Activated gamma-delta T cell treated with anti-CD3 and anti-CD28 coated beads, Interleukin-2, amount 50 U/mL, for 16 hours (primary cell): ENCODE measurements at regions not wholly inside any gene's neighbourhood (a gene's known extent, or its start where the extent isn't known, plus 50 kb on each side); places are given as distances from the start of the nearest gene placed in this dataset.

Experiments
- DNase-seq: peaks from one replicate; pipeline ENCODE4 v3.0.0-alpha.2; 2020; ENCODE audit warnings: low read depth

DNA sequence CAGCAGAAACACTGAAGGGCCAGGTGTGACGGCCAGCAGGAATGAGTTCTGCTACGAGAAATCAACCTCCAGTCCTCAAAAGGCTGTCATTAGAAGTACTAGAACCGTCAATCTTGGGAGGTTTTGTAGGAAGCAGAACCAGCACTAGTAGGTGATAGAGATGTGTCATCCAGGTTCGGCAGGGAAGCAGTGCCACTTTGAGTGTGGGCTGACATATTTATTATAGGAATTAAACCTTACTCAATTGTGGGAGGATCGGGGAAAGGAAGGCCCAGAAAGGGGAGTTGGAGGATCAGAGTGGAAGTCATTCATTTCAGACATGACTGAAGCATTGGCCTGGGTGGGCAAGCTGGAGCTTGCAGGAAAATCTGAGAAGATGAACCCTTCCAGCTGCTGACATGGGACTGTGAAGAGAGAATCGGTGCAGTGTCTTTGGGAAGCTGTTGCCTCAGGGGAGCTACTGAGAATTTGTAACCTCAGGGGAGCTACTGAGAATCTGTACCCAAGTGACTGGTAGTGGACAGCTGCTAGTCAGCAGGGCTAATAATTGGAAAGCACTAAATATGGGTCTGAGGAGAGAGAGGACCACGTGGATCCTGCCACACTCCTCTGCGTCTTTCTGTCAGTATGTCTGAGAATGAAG is 177.4 kb downstream of the SPRY1 start:
- DNase-seq: no peak

DNA sequence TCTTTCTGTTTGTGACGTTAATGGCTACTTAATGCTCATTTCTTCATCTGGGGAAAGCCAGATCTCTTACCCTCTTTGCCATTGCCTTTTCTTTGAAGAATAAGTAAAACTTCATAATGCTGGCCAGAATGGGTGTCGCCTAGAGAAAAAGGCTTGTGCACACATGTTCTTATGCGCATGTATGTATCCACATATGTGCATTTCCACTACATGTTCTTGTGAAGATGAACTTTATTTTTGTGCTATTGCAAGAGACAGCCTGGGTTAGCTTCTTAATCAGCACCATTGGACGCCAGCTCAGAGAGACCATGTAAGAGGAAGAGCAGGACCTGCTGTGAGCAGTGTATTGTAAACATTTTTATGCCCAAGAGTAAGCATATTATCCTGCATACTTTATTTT is 178.7 kb downstream of the SPRY1 start:
- no peak for DNase-seq

DNA sequence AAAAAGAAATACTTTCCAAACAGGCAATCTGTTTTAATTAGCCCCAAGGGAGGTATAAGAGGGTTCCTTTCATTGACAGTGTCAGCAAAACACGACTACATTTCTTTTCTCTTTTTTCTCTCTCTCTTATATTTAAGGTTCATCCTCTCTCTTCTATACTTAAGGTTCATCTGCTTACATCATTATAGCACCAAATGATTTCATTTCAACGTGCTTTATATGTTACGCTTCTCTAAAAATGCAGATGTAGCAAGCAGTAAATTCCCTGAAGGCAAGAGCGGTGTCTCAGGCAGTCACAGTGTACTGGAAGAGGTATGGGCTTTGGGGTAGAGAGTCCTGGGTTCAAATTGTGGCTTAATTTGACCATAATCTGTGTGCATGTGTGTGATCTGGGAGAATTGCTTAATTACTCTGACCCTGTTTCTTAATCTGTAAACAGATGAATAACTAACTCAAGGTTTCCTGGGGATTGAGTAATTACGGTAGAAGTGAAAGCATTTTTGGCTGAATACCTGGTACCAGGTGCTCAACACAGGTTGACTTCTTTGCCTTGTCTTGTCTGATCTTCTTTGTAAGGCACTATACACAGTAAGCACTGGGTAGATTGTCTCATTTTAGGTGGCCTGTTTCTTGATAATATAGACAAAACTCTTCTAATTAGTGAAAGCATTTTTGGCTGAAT is 180.8 kb downstream of the SPRY1 start:
- no peak for DNase-seq

DNA sequence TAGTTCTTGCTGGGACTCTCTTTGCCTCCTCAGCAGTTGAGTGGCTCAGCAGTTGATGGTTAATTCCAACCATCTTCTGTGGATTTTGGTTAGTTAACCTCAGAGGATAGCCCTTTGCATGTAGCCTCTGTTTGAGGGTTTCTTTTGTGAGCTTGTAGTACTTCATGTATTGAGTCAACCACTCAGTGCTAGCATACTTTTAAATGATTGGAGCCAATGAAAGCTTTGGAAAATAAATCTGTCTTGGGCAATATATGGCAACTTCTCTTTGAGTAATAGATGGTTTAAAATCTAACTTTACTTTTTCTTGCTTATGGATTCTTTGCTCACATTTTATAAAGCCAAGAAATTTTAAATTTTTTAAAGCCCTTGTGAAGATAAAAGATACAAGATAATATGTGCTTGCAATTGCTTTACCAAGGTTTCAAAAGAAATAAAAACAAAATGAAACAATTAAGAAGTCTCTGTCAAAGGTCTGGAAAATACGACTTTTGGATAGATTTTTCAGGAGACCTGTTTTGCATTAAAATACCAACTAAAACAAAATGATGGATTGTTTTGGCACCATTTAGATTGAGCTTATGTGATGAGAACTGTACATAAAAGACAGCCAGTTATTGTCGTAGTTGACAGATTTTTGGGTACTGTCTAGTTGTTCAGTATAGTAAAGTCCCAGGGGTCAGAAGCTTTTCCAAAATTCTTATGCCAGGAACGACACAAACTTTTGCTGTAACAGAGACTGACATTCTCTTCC is 181.9 kb downstream of the SPRY1 start:
- no peak for DNase-seq

DNA sequence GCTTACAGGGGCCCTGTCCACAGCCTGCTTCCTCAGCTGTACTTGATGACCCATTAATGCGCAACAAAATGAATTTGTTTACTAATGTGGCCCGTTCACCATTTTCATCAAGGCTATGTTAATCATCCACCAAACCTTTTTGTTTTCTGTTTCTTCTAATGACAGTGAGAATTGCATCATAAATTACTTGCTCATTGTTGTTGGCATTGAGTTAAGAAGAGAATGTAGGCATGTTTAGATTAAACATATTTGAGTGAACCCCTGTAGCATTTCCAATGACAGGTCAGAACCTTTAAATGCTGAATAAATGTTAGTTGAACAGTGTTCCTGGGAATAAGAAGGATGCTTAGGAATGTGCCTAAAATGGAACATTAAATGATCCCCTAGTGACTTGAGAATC is 183.4 kb downstream of the SPRY1 start:
- DNase-seq: no peak

DNA sequence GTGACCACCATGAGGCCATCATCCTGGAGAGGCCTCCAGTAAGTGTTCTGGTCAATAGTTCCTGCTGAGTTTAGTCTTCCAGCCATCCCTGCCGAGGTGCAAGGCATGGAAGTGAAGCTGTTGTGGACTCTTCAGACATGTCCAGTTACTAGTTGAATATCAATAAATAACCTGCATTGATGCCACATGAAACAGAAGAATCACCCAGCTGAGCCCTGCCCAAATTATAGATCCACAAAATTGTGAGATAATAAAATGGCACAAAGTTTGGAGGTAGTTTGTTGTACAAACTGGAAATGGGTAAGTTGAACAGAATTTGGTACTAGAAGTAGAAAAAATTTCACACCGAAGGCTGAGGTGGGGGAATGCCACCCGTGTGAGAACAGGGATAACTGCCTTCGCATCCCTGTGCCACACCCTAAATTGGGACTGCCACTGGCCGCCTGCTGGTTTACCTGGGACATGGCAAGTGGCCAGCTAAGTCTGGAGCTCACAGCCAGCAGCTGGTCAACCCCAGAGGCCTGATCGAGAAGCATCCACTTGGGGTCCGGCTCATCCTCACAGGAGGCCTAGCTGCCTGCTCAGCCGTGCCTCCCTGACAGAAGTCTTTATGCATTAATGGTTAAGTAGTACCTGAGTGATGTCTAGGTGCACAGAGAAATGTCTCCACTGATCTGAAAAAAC is 184.5 kb downstream of the SPRY1 start:
- no peak for DNase-seq

DNA sequence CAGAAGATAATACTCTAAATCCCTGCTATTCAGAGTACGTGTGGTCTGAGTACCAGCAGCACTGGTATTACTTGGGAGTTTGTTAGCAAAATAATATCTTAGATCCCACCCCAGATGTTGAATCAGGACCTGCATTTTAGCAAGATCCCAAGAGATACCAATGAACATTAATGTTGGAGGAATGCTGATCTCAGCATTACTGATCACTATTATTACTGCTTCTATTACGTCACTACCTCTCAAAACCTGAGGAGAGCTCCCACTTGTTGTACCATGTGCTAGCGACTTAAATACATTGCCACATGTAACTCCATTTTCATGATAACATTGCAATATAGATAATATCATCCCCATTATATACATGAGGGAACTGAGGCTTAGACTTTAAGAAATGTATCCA is 185.2 kb downstream of the SPRY1 start:
- DNase-seq: no peak

DNA sequence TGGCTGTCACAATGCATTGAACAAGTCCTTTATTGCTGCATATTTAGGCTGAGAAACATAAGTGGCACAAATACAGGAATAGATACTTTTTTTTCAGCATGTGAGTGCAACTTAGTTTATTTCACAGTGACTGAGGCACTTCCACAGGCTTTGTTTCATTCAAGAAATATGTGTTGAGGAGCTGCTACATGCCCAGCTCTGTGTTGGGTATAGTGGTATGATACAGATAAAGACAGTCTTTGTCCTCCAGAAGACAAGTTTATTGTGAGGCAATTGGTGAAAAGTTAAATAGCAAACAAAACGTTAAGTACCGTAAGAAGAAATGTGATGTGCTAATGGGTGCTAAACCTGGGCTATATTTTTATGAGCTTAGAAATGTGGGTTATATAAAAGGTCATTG is 186.4 kb downstream of the SPRY1 start:
- DNase-seq: no peak

DNA sequence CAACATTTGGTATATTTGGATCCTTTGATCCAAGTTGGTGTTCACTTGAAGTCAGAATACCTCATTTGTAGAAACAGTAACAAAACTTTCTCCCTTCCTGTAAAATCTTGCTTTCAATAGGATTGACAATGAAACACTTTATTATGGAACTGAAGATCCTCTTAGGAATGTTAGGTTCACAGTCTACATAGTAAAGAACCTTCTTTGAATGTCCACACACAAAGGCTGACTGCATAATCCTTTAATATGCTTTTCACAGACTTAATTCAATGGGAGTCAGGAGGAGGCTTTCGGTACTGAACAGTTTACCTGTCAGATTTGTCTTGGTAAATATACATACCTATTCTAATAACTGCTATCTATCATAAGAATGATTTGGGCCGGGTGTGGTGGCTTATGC is 188.5 kb downstream of the SPRY1 start:
- DNase-seq: no peak

DNA sequence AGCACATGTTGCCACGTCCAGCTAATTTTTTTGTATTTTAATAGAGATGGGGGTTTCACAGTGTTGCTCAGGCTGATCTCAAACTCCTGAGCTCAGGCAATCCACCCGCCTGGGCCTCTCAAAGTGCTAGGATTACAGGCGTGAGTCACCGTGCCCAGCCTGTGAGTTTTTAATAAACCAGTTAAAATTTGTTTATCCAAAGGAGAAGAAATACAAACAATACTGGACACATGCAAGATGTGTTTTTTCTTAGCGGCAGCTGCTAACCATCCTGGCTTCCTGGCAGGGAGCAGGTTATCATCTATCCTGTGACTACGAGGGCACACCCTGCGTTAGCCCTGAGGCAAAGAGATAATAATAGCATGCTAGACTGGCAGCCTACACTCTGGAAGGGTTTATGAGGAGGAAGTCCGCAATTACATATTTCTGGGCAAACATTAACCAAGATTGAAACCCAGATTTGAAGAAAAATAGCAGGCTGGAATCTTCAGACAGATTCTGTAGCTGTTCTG is 191.4 kb downstream of the SPRY1 start:
- DNase-seq: no peak

DNA sequence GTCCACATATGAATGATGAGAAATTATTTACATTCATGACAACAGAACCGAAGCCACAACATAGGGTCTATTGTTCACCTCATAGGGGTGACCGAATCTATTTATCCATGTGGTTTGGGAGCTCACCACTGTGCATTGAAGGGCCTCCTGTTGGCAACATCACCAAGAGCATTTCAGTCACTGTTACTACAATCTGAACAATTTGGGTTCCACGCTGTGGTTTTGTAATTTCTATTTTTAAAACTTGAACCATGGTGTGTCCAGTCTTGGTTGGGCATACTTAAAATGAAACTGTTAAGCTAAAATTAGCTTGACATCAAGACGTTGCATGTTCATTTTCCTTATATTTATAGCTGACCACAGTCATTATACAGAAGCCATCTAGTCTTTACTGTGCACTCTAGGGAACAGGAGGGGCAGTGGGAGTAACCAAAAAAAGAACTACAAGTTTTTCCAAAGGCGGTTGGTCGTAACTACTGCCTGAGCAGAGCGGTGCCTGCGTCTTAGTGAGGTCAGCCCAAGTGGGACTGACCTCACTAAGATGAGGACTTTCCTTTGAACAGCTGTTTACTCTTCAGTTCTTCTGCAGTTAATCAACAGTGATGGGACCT is 192.1 kb downstream of the SPRY1 start:
- no peak for DNase-seq

DNA sequence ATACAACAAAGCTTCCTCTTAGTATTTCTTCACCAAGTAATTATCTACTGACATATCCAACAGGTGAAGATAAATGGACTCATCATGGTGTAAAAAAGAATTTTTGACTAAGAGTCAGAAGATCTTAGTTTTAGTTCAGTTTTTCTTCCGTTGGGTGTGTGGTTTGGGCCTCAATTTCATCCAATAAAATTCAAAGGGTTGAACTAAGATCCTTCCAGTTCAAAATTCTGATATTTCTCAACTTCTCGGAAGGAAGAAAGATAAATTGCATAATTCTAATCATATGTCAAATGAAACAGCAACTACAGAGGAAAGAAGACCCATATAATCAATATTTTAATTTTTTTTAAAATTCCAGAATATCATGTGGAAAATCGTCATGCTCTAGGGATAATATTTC is 192.7 kb downstream of the SPRY1 start:
- DNase-seq: no peak

DNA sequence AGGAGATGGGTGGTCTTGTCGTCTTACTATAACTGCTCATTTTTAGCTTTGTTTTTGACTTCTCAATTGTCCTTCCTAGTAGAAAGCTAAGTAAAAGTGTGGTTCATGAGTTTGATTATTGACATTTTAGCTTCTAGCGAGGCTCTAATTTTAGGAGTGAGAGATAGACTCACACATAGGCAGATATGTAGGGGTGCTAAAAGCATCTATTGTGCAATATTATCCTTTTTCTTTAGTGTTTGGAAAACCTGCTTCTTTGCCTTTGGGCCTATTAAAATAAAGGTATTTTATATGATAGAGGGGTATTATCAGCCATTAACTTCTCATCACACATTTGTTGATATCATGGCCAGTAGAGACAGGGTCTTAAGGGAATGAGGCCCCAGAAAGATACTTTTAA is 195.3 kb downstream of the SPRY1 start:
- DNase-seq: no peak

DNA sequence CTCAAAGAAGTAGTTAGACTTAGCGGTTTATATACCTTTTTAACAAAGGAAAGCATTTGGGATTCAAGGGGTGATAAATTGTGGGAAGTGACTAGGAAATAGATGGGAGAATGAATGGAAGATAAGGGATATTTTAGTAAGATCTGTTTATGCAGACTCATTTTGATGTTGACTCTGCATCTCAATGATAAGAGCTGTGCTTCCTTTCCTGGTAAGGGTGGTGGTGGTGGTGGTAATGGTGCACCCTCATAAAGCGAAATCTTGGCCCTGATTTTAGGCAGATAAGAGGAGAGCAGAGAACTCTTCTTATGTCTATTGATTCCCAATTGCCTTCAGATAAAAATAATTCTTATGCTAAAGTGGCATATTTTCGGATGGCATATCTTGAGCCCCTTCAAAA is 197.1 kb downstream of the SPRY1 start:
- DNase-seq: no peak

DNA sequence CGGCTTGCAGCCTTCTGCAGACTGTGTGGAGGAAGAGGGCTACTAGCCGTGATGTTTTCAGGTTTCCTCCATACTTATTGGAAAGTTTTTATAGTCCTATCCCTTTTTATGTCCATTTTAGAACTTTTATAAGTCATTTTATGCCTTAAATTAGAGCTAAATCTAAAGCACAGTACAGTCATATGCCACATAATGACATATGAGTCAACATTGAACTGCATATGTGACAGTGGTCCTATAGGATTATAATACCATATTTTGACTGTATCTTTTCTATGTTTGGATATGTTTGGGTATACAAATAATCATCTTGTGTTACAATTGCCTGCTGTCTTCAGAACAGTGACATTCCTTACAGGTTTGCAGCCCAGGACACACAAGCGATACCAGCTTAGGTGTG is 200.2 kb downstream of the SPRY1 start:
- no peak for DNase-seq

DNA sequence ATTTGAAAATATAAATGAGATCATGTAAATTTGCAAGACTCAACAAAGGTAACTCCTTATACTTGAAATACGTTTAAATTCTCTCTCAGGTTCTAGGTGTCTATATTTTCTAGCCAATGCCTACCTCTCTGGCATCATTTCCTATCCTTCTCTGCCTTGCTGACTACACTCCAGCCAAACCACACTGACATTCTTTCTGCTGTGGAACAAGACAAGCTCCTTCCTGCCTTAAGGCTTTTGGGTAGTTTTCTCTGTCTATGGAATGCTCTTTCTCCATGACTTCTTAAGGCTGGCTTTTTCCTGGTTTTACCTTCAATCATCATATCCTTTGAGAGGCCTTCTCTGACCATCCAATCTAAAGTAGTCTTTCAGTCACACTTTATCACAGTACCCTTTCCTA is 201.0 kb downstream of the SPRY1 start:
- DNase-seq: no peak

DNA sequence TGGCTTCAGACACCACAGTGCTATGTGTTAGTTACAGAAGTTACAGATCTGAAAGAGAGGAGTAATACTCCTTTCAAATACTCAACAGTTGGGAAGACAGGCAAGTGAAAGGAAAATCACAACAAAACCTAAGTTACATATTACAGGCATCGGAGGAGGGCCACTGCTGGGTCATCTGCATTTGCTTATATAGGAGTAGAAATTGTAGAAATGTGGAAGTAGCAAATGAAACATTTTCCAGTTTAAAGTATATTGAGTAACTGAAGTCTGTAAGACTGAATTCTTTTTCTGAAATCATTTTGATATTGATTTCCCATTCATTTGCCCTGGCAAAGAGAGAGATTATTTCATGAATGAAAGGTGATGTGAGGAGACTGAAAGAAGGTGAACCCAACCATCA is 201.7 kb downstream of the SPRY1 start:
- DNase-seq: no peak

DNA sequence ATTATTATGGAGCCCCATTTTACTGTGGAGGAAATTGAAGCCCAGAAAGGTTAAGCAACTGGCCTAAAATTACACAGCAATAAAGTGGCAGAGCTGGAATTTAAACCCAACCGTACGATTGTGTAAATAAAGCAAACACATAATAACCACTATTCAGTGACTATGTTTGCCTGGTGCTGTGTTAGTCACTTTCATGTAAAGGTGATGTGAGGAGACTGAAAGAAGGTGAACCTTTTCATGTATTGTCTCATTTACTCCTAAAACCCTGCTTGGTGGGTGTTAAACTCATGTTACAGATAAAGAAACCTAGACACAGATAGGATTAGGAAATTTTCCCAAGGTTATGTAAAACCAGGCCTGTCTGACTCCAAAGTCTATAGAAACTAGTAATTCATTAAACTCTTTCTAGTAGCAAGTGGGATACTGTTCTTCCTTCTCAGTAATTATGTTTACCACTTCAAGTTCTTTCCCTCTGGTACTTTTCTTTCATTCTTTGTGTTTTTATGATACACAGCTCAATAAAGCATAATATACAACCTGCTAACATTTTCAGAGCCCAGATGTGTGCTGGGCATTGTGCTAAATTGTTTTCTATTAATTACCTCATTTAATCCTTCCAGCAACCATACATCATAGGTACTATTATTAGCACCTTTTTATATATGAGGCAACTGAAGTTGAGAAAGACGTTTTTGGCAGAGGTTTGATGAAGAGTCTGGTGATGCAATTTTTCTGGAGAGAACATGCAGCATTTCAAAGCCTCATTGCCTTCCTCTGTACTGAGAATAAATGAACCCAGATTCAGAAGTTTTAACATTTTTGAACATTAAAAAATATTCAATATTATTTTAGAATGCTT is 202.7 kb downstream of the SPRY1 start:
- no peak for DNase-seq

DNA sequence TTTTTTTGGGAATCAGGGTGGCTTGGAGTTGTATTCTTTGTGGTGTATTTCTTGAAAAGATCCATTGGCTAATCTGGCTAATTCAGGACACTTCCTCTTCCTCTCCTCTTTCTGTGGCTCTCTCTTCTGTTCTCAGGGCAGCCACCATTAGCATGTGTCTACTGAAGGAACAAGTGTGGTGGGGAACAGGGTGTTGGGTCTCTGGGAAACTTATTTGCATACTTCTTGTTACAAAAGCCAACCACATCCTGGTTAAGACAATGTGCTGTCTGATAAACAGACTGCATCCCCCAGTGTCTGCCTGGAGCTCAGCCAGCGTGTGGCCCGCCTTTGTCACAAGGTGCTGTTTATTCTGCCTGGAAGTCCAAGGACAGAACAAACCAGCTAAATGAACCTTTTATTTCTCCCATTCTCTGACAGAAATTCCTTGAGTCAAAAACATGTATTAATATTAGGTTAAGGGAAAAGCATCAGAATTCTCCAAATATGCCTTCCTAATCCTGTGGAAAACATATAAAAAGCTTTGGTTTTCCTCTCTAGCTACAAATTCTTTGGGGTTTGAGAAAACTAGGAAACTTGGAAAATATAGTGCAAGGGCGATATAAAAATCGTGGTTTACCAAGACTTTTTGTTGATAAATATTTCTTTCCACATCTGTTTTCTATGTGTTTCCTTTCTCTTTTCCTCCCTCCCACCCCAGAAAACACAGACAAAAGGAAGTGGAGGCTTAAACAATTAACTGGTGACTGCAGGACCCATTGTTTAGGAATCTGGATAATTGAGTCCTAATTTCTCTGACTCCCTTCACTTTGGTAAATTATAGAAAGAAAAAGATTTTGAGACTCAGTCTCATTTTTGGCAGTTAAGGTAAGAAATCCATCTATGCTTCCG is 203.6 kb downstream of the SPRY1 start:
- peak; percentile 19 for DNase-seq
